ENCODE measurements at regions not wholly inside any gene's neighbourhood (a gene's known extent, or its start where the extent isn't known, plus 50 kb on each side); places are given as distances from the start of the nearest gene placed in this dataset.

DNA sequence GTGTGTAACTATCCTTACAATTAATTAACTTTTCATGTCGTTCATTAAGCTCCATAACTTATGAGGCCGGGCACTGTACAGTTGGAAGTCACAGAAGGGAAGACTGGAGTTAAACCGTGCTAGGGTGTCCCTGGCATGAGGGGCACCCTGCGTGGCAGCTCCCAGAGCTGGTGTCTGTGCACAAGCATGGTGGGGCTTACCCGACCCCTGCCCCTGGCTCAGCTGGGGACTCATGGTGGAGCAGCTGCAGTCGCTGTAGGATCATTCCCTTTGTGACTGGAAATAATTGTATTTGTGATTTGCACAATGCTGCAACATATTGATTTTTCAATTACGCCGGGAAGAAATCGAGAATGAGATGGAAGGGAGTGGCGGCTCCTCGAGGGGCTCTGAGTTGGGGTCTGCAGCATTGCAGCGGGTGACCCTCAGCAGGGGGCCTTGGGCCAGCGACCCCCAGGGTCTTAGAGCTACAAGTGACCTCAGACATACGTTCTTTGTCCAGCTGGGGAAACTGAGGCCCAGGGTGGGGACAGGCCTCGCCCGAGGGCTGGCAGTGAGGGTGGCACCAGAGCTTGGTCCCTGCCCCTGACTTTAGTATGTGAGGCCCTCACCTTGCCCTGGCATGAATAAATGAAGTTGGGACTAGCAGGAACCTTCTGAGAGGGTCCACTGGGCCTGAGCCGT is 125.4 kb downstream of the KIF26A start:
- TF ChIP-seq, protein P1, sequence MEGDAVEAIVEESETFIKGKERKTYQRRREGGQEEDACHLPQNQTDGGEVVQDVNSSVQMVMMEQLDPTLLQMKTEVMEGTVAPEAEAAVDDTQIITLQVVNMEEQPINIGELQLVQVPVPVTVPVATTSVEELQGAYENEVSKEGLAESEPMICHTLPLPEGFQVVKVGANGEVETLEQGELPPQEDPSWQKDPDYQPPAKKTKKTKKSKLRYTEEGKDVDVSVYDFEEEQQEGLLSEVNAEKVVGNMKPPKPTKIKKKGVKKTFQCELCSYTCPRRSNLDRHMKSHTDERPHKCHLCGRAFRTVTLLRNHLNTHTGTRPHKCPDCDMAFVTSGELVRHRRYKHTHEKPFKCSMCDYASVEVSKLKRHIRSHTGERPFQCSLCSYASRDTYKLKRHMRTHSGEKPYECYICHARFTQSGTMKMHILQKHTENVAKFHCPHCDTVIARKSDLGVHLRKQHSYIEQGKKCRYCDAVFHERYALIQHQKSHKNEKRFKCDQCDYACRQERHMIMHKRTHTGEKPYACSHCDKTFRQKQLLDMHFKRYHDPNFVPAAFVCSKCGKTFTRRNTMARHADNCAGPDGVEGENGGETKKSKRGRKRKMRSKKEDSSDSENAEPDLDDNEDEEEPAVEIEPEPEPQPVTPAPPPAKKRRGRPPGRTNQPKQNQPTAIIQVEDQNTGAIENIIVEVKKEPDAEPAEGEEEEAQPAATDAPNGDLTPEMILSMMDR (IDR thresholded peaks at IDR 0.05): no peak
- TF ChIP-seq, protein P2, sequence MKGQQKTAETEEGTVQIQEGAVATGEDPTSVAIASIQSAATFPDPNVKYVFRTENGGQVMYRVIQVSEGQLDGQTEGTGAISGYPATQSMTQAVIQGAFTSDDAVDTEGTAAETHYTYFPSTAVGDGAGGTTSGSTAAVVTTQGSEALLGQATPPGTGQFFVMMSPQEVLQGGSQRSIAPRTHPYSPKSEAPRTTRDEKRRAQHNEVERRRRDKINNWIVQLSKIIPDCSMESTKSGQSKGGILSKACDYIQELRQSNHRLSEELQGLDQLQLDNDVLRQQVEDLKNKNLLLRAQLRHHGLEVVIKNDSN (IDR thresholded peaks at IDR 0.05; ENCODE audit: borderline replicate concordance, low read depth): no peak
- TF ChIP-seq GABPA (IDR thresholded peaks at IDR 0.05; ENCODE audit: low read depth): no peak
- TF ChIP-seq MXI1 (IDR thresholded peaks at IDR 0.05; ENCODE audit: low read depth, low read length): no peak

Measured in SK-N-SH (cell line).